ENCODE measurements at regions not wholly inside any gene's neighbourhood (a gene's known extent, or its start where the extent isn't known, plus 50 kb on each side); places are given as distances from the start of the nearest gene placed in this dataset.

DNA sequence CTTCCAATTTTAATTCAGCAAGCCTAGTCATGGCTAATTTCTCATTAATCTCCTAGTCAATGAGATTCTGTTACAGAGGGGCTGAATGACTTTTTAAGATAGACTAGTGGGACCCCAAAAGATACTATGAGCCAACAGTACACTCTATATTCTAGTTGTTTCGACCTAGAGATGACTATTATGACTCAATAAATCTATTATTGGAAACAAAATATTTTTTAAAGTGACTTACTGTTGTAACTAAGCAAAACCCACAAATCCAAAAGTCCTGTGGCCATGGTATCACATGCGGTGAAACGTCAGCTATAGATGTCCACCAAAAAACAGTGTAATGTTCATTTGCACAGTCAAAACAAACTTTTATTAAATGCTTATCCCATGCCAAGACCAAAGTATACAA, 95.3 kb upstream of the ADO start:
- DNase-seq (ENCODE audit: low spot score), result no peak
- TF ChIP-seq, protein P1, sequence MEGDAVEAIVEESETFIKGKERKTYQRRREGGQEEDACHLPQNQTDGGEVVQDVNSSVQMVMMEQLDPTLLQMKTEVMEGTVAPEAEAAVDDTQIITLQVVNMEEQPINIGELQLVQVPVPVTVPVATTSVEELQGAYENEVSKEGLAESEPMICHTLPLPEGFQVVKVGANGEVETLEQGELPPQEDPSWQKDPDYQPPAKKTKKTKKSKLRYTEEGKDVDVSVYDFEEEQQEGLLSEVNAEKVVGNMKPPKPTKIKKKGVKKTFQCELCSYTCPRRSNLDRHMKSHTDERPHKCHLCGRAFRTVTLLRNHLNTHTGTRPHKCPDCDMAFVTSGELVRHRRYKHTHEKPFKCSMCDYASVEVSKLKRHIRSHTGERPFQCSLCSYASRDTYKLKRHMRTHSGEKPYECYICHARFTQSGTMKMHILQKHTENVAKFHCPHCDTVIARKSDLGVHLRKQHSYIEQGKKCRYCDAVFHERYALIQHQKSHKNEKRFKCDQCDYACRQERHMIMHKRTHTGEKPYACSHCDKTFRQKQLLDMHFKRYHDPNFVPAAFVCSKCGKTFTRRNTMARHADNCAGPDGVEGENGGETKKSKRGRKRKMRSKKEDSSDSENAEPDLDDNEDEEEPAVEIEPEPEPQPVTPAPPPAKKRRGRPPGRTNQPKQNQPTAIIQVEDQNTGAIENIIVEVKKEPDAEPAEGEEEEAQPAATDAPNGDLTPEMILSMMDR (IDR thresholded peaks at IDR 0.05; ENCODE audit: borderline replicate concordance, control extremely low read depth, extremely low read depth, insufficient read depth, missing control alignments), result no peak
- in situ Hi-C loops (cut with MboI; ENCODE audit: low sequenced_read_pairs, unreplicated experiment), result no loop called here

DNA sequence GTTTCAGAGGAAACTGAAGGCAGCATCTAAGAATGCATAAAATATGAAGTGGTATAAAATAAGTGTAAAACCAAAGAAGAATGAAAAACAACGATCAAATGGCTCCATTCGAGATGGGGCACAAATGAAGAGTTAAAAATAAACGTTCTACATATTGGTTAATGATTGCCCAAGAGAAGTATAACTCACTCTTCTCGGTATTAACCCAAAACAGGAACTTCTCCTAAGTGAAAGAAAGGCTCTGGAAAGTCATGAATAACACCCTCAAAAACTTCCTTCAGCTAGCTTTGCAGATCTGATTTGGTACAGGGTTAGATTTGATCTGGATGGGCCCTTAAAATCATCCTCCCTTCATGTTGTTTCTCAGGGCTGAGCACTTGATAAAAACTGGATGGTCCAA, 94.3 kb upstream of the ADO start:
- TF ChIP-seq, protein P1 (IDR thresholded peaks at IDR 0.05; ENCODE audit: borderline replicate concordance, control extremely low read depth, extremely low read depth, insufficient read depth, missing control alignments), result no peak
- in situ Hi-C loops (cut with MboI; ENCODE audit: low sequenced_read_pairs, unreplicated experiment), result no loop called here
- DNase-seq (ENCODE audit: low spot score), result no peak

DNA sequence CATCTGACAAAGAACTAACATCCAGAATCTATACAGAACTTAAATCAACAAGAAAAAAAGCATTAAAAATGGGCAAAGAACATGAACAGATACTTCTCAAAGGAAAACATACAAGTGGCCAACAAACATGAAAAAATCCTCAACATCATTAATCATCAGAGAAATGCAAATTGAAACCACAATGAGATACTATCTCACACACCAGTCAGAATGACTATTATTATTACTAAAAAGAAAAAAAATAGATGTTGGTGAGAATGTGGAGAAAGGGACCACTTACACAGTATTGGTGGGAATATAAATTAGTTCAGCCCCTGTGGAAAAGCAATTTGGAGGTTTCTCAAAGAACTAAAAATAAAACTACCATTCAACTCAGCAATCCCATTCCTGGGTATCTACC, 89.1 kb upstream of the ADO start:
- DNase-seq (ENCODE audit: low spot score), result no peak
- in situ Hi-C loops (cut with MboI; ENCODE audit: low sequenced_read_pairs, unreplicated experiment), result no loop called here
- TF ChIP-seq, protein P1 (IDR thresholded peaks at IDR 0.05; ENCODE audit: borderline replicate concordance, control extremely low read depth, extremely low read depth, insufficient read depth, missing control alignments), result no peak

DNA sequence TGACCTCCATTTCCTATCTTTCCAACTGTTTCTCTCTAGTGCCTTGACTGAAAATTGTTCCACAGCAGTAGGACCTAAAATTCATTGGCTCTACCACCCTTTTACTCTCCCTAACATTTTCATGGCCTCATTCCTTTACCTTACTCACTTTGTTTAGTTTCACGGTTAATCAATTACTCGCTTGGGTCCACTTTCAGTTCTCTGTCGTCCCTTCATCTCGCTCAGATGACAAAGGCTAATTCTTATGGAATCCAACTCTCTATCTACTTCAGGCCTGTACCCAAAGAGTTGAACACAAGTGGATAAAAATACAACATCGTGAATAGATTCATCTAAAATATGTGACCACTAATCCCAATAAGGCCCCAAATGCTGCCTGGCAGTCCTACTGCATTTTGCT, 85.9 kb upstream of the ADO start:
- TF ChIP-seq, protein P1 (IDR thresholded peaks at IDR 0.05; ENCODE audit: borderline replicate concordance, control extremely low read depth, extremely low read depth, insufficient read depth, missing control alignments), result no peak
- in situ Hi-C loops (cut with MboI; ENCODE audit: low sequenced_read_pairs, unreplicated experiment), result no loop called here
- DNase-seq (ENCODE audit: low spot score), result no peak

DNA sequence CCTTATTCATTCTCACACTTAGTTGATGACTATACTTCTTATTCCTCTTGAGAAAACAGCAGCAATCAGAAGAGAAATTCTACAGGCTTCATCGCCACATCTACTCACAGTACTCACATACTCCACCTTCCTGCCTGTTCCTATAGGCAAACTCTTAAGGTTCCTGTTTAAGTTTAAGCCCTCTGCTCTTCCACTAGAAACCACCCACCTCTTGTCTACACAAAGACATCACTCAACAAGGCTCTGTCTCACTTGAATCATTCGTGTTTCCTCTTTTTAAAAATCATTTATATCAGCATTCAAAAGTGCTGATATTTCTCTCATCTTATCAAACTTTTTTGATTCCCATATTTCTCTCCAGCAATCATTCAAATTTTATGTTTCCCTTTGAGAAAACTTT, 85.5 kb upstream of the ADO start:
- in situ Hi-C loops (cut with MboI; ENCODE audit: low sequenced_read_pairs, unreplicated experiment), result no loop called here
- DNase-seq (ENCODE audit: low spot score), result no peak
- TF ChIP-seq, protein P1 (IDR thresholded peaks at IDR 0.05; ENCODE audit: borderline replicate concordance, control extremely low read depth, extremely low read depth, insufficient read depth, missing control alignments), result no peak

DNA sequence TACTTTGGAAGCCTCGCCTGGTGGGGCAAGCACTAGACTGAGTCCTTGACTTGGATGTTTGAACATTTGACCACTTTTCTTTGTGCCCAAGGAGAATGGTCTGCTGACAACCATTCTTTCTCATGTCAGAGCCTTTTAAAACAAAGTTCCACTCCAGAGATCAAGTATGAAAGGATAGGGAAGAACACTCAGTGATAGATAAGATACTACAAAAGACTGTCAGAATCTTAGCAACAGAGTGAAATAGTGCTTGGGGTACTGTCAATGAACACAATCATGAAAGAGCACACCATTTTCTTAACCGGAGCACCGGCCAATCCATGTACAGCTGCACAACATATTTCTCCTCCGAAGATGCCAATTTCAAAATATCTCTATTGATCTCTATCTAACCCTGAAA, 82.8 kb upstream of the ADO start:
- in situ Hi-C loops (cut with MboI; ENCODE audit: low sequenced_read_pairs, unreplicated experiment), result no loop called here

More for the DNA sequence above, 82.8 kb upstream of the ADO start:
- no peak for DNase-seq (ENCODE audit: low spot score)
- TF ChIP-seq, protein P1 (IDR thresholded peaks at IDR 0.05; ENCODE audit: borderline replicate concordance, control extremely low read depth, extremely low read depth, insufficient read depth, missing control alignments), result no peak
